ENCODE measurements at regions not wholly inside any gene's neighbourhood (a gene's known extent, or its start where the extent isn't known, plus 50 kb on each side); places are given as distances from the start of the nearest gene placed in this dataset.

DNA sequence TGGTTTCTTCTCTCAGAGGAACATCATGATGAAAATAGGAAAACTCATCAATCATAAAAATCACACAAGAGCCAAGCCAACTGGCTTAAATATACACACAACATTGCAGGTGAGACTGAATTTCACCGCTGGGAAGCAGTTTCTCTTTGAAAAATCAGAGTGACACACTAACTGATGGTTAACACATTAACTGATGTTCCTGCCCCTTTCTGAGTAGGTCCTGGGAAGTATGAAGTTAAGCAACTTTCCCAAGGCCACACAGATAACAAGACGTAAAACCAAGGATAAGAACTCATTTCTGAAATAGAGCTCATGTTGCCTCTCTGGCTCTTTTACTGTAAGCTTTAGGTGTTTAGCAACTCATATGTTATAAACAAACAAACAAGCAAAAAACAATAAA lies 813.7 kb upstream of the HS3ST1 start:
- TF ChIP-seq, protein P1, sequence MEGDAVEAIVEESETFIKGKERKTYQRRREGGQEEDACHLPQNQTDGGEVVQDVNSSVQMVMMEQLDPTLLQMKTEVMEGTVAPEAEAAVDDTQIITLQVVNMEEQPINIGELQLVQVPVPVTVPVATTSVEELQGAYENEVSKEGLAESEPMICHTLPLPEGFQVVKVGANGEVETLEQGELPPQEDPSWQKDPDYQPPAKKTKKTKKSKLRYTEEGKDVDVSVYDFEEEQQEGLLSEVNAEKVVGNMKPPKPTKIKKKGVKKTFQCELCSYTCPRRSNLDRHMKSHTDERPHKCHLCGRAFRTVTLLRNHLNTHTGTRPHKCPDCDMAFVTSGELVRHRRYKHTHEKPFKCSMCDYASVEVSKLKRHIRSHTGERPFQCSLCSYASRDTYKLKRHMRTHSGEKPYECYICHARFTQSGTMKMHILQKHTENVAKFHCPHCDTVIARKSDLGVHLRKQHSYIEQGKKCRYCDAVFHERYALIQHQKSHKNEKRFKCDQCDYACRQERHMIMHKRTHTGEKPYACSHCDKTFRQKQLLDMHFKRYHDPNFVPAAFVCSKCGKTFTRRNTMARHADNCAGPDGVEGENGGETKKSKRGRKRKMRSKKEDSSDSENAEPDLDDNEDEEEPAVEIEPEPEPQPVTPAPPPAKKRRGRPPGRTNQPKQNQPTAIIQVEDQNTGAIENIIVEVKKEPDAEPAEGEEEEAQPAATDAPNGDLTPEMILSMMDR (conservative IDR thresholded peaks at IDR 0.05; ENCODE audit: low read depth in 2 of 2) = no peak
- TF ChIP-seq EZH2phosphoT487 (IDR thresholded peaks at IDR 0.05; ENCODE audit: unreplicated experiment) (no peak), POLR2AphosphoS5 (IDR thresholded peaks at IDR 0.05; ENCODE audit: low read depth) (no peak), EZH2 (IDR thresholded peaks at IDR 0.05; ENCODE audit: low read depth, unreplicated experiment) (no peak), ZNF114 (CRISPR knock-in tag; IDR thresholded peaks at IDR 0.05) (no peak), JUNB (IDR thresholded peaks at IDR 0.05; ENCODE audit: unreplicated experiment) (no peak)
- TF ChIP-seq, protein P2, sequence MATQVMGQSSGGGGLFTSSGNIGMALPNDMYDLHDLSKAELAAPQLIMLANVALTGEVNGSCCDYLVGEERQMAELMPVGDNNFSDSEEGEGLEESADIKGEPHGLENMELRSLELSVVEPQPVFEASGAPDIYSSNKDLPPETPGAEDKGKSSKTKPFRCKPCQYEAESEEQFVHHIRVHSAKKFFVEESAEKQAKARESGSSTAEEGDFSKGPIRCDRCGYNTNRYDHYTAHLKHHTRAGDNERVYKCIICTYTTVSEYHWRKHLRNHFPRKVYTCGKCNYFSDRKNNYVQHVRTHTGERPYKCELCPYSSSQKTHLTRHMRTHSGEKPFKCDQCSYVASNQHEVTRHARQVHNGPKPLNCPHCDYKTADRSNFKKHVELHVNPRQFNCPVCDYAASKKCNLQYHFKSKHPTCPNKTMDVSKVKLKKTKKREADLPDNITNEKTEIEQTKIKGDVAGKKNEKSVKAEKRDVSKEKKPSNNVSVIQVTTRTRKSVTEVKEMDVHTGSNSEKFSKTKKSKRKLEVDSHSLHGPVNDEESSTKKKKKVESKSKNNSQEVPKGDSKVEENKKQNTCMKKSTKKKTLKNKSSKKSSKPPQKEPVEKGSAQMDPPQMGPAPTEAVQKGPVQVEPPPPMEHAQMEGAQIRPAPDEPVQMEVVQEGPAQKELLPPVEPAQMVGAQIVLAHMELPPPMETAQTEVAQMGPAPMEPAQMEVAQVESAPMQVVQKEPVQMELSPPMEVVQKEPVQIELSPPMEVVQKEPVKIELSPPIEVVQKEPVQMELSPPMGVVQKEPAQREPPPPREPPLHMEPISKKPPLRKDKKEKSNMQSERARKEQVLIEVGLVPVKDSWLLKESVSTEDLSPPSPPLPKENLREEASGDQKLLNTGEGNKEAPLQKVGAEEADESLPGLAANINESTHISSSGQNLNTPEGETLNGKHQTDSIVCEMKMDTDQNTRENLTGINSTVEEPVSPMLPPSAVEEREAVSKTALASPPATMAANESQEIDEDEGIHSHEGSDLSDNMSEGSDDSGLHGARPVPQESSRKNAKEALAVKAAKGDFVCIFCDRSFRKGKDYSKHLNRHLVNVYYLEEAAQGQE (IDR thresholded peaks at IDR 0.05; ENCODE audit: unreplicated experiment) = no peak
- TF ChIP-seq, protein P3, sequence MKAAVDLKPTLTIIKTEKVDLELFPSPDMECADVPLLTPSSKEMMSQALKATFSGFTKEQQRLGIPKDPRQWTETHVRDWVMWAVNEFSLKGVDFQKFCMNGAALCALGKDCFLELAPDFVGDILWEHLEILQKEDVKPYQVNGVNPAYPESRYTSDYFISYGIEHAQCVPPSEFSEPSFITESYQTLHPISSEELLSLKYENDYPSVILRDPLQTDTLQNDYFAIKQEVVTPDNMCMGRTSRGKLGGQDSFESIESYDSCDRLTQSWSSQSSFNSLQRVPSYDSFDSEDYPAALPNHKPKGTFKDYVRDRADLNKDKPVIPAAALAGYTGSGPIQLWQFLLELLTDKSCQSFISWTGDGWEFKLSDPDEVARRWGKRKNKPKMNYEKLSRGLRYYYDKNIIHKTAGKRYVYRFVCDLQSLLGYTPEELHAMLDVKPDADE (IDR thresholded peaks at IDR 0.05) = no peak
